Hematopoietic multipotent progenitor cell treated with erythropoietin and hydrocortisone succinate and interleukin-3 and kit ligand, for 15 days (in vitro differentiated cells): ENCODE measurements at regions not wholly inside any gene's neighbourhood (a gene's known extent, or its start where the extent isn't known, plus 50 kb on each side); places are given as distances from the start of the nearest gene placed in this dataset.
"Not testable (repeated sequence)": the region's sequence is repeated elsewhere in the genome, so short reads cannot be mapped to it uniquely, and the experiment has no call there.

Experiments used
- DNase-seq: peaks from one replicate; pipeline ENCODE4 v3.0.0-alpha.2; 2015; ENCODE audit warnings: low spot score

DNA sequence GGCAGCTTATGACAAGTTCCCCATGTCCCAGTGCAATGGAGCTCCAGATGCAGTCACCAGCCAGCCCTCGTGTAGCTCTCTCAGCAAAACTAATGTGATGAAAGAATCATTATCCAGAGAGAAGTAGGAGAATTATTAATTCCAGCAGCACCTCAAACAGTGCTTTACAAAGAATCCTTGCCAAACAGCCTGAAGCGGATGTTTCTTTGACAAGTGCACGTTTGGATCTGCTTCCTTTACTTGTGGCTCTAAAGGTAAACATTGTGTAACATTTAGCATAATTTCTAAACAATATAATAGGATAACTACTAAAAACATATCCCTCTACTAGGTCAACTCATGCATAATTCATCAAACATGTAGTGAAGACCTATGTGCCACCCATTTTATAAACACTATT lies 197.0 kb downstream of the FAM181B start:
- no peak for DNase-seq

DNA sequence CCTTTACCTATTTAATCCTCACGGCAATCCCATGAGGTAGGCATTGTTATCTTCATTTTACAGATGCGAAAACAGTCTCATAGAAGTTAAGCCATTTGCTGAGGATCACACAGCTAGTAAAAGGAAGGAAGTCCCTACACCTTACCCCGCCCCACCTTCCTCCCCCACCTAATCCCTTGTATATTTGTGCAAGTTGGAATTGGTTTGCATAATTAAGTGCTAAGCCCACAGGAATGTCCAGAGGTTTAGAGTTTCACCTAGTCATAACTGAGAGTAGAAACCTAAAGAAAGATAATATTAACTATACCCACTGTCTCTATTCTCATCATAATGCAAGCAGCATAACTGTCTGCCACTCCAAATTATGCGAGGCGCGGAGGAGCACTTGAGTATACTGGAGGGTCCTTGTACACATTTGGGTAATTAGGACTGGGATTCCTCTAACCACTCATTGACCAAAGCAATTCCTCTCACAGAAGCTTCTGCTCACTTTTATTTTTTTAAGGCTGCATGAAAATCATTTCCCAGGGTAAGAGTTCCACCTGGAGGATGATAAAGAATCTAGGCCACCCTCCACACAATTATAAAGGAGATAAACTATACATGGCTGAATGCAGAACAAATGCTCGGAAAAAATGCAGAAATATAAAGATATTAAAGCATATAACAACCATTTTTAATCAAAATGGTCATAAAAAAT lies 199.9 kb downstream of the FAM181B start:
- no peak for DNase-seq

DNA sequence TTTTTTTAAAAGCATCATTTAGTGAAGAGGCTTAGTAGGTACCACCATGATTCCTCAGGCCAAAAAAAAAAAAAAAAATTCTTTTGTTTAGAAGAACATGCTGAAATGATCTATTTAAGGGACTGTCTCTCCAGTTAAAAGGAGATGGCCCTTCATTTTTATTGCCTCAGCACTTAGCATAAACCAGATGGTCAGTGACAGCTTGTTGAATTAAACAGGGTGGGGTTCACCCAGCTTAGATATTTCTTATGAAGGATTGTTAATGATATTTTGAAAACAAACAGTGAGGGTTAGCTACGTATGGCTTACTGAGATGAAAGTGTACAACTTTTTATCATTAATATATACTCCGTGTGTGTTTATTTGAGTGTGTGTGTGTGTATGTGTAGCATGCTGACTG lies 203.7 kb downstream of the FAM181B start:
- DNase-seq: no peak

DNA sequence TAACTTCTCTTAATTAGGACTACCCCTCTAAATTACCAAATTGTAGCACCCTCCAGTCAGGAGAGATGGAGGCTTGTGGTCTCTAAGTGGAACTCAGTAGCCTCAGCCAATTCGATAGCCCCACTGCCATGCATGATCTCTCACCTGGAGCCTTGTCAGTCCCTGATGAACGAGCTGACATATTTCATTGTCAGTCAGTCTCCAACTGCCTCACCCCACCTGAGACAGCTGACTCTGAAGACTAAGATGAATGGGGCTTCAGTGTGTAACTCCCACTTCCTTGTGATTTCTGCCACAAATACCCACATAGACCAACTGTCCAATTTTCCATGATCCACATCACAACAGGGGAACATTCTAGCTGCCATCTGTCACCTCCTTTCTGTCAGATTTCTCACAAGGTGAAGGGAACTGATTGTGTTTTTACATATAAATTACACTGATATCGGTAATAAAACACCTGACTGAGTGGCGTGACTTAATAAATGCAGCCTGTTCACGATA lies 206.5 kb downstream of the FAM181B start:
- no peak for DNase-seq

DNA sequence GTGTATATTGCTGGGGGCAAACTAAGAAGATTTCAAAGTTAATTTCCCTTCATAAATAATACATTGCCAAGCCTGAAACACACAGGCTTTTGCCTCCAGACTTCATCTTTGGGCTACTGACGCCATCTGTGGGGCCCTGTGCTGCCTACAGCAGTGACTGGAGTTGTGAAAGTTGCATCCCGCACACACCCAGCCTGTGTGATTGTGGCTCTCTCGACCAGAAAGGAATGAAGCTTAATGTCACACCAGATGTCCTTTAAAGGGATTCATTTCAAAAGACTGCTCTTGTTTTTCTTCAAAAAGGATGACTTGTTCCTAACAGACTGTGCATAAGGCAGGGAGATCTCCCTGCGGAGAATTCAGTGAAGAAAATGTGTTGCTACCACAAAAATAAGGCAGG lies 210.5 kb downstream of the FAM181B start:
- no peak for DNase-seq

DNA sequence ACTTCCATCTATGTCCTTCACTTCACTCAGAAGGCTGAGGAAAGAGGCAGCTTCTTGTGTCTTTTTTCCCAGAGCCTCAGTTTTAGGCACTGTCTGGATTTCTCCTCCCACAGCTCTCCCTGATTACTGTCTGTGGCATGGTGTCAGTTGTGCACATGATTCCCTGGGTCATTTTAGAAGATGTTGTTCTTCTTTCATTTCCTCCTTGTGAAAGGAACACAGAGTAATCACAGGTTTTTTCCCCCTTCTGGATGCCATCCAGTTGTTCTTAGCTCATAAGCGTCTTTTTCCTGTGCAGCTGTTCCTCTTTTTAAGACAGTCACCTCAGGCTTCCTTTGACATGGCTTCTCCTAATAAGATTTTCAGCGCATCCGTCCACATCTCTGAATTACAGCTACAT lies 212.2 kb downstream of the FAM181B start:
- no peak for DNase-seq

DNA sequence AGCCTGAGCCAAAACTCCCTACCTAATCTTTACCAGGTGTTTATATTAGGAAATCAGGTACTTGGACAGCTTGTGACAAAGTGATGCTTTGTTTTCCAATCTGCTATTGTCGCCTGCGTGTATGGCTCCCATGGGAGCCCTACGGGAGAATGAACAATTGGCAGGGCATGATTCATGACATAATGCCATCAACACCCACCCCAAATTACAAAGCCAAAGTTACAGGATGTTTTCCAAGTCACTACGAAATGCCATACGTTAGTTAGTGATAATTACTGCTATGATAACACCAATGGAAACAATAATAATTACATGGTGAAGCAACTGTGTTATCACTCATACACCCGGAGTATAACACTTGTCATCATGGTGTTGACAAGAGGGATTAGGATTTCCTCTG lies 226.4 kb downstream of the FAM181B start:
- DNase-seq: no peak

DNA sequence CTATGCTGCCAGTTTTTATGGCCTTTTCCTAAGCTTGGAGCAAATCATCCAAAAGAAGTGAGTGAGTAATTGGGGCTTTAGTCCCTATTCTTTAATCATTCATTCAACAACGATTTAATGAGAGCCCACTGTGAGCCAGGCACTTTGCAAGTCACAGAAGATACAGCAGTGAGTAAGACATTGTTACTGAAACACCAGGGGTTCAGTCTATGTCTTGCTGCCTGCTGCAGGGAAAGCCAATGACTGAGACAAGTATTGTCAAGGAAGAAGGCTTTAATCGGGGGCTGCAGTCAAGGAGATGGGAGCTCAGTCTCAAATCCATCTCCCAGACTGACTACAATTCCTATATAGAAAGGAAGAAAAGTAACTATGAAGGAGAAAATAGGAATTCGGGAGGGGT lies 228.3 kb downstream of the FAM181B start:
- no peak for DNase-seq

DNA sequence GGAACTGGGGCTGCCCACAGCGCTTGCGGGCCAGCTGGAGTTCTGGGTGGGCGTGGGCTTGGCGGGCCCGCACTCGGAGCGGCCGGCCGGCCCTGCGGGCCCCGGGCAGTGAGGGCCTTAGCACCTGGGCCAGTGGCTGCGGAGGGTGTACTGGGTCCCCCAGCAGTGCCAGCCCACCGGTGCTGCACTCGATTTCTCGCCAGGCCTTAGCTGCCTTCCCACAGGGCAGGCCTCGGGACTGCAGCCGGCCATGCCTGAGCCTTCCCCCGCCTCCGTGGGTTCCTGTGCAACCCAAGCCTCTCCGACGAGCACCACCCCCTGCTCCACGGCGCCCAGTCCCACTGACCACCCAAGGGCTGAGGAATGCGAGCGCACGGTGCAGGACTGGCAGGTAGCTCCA lies 232.5 kb downstream of the FAM181B start:
- not testable (repeated sequence) for DNase-seq

DNA sequence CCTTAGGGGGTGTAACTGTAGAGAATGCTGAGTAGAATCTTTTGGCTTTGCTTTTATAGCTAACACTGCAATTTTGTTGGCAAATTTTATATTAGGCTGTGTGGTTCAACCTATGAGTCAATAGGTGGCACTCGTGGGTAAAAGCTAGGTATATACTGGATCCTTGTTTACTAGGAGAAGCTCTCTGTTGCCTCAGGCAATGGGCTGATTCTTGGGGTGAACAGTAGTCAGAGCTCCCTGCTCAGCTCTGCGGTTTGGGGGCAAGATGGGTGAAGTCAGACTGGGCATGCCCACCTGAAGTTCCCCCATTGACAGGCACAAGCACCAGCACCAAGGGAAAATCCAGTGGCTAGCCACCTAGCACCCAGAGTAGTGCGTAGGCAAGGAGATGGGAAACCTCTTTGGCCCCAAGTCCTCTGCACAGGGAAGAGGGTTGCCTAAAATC lies 238.7 kb downstream of the FAM181B start:
- no peak for DNase-seq

DNA sequence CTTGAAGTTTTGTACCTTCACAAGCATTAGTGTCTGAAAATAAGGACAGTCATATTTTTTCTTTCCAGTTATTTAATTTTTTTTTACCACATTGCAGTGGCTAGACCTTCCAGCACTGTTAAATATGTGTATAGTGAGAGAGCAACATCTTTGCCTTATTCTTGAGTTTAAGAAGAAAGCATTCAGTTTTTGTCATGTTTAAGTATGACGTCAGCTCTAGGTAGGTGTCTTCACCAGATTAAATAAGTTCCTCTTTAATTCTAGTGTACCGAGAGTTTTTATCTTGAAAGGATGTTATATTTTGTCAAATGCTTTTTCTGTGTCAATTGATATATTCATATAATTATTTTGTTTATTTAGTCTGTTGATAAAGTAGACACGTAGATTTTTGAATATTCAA lies 258.8 kb downstream of the FAM181B start:
- no peak for DNase-seq

DNA sequence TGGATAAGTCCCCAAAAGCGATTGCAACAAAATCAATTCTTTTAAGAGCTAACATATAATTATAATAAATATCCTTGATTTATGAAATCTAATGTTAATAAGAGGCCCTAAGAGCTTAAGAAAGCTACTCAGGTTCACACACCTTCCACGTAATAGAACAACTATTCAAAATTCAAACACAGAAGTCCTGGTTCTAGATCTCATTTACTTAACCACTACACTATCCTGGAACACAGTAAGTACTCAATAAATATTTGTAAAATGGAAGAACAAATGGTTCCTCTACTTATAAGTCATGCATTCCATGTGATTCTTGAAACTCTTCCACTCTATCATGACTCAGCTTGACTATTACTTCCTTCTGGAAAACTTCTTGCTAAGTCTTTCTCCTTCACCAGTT lies 268.2 kb downstream of the FAM181B start:
- no peak for DNase-seq

DNA sequence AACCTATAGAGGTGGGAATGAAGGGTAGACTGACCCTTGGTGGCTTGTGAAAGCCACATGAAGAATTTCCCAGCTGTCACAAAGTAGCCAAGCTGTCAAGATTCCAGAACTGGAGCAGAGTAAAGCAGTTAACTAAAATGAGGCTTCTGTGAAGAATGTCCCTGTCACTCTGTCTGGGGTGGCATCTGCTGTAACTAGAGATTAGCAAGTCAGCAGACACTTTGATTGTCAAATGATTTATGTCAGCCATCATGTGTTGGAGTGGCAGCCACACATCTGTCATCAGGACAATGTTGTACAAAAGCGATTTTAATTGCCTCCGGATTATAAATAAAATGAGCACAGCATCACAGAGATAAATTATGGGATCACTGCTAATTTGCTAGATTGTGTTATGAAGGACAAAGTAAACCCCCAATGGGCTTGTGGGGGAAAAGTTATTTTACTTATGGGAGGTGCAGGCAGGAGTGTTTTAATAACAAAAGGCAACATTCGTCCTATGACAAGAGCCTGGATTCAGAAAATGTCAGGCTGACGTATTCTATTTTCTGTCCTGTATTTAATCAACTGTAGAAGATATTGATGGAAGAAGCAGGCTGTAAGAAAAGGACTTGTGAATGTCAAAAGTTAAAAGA lies 270.9 kb downstream of the FAM181B start:
- DNase-seq: no peak

DNA sequence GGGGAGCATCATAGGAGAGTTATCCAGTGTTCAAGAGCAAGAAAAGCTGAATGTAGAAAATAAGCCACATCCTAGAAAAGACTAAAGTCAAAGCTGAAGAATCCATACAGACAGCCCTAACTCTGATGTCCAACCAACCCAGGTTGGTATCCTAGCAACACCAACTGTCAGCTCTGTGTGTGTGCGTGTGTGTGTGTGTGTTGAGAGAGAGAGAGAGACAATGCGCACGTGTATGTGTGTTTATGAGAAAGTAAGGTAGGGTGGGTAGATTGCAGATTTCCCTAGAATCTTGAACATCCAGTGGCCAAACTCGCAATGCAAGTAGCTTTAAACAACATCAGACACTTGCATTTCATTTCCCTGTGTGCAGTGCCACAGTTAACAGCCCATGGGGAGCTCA lies 274.9 kb downstream of the FAM181B start:
- no peak for DNase-seq

DNA sequence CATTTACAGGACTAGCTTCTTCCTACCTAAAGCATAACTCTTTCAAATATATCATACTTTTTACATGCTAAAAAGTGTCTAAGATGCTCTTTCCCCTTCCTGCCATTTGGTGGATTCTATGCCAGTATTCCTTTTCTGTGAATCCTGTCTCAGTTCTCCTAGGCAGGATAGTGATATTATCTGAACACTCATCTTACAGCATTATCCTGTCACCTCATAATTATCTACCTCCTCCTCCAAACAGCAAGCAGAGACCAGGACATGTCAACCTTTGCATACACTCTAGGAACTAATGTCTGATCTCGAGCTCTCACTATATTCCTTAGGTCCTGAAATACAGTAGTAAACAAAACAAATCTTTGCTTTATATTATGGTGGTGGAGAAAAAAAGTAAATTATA lies 275.5 kb downstream of the FAM181B start:
- DNase-seq: no peak

DNA sequence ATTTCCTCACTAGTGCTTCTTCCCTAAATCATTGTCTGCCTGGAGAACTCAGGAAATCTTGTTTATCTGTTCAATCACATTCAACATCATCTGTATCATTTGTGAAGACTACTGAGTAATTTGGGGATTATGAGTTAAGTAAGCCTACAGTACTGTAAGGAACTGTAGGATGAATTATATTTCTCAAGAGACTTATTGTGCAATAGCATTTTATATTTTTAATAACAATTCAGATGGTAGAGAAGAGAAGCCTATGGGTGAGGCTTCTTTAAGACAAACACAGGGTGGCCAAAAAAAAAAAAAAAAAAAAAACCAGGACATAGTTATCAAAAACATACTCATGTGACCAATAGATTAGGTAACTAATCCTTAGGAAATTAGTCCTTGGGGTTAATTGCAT lies 282.7 kb downstream of the FAM181B start:
- no peak for DNase-seq

DNA sequence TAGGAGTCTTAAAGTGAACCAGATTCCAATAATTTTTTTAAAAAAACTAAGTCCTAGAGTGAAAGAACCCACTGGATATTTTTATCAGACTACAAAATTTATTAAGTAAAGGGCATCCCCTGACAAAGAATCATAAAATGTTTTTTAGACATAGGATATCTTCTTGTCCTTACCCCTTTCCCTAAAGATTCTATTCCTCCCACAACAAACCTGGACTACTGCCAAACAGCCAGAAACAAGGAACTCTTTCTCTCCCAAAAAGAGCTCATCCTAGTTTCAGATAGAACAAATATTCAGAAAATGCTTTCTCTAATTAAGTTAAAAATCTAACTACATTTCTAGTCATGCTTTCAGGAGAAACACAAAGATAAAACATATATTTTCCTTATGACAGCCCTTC lies 327.1 kb downstream of the FAM181B start:
- no peak for DNase-seq

DNA sequence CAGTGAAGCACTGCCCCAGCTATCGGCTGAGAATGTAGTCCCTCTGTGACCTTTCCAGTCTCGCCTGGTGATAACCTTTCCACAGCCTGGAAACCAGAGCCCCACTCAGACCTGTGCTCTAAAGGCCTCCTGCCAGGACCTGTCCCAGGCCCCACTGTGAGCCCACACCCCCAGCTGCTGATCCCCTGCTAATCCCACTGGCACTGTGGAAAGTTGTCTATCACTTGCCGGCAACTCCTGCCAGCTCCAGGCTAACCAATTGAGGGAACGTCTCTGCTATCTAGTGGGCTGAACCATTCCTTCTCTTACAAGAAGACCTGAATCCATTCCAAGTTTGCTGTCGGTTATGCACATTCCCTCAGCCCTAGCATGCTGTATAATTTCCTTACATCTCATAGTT lies 328.2 kb downstream of the FAM181B start:
- DNase-seq: no peak

DNA sequence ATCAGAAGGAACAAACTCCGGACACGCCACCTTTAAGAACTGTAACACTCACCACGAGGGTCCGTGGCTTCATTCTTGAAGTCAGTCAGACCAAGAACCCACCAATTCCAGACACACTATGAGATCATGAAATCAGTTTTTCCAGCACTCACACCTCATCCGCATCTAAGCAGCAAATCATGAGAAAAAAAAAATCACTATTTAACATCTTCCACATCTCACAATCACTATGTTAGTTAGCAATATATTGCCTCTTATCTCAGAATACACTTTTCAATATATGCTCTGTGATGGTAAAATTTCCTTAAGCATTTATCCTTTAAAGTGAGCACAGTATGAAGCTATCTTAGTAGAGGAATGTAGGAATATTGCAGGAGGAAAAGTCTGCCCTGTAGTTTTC lies 328.7 kb downstream of the FAM181B start:
- DNase-seq: no peak

DNA sequence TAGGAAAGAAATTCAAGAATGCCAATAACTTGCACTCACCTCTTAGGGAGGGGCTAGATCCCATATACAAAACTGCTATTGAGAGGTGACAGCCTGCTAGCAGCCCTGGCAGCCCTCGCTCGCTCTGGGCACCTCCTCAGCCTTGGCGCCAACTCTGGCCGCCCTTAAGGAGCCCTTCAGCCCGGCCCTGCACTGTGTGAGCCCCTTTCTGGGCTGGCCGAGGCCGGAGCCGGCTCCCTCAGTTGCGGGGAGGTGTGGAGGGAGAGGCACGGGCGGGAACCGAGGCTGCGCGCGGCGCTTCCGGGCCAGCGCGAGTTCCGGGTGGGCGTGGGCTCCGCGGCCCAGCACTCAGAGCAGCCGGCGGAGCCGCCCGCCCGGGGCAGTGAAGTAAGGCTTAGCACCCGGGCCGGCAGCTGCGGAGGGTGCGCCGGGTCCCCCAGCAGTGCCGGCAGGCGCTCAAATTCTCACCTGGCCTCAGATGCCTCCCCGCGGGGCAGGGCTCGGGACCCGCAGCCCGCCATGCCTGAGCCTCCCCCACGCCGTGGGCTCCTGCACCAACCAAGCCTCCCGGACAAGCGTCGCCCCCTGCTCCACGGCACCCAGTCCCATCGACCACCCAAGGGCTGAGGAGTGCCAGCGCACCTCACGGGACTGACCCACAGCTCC lies 329.9 kb downstream of the FAM181B start:
- DNase-seq: no peak

DNA sequence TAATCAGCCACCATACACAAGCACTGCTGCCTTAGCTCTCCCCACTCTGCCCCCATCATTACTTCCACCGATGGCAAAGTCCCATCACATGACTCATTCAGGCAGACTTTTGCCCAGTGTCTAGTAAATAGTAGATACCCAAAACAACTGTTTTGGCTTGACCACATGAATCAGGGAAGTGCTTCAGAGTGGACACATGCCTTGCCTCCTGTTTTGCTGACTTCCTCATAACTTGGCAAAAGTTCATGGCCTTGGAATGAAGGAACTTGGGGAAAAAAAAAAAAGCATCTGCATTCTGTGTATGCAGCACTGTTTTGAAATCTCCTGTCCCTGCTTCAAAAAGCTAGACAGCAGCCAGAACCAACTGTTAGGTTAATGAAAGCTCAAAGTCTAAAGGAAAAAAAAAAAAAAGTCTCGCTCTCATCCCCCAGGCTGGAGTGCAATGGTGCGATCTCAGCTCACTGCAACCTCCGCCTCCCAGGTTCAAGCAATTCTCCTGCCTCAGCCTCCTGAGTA lies 335.3 kb downstream of the FAM181B start:
- DNase-seq: no peak

DNA sequence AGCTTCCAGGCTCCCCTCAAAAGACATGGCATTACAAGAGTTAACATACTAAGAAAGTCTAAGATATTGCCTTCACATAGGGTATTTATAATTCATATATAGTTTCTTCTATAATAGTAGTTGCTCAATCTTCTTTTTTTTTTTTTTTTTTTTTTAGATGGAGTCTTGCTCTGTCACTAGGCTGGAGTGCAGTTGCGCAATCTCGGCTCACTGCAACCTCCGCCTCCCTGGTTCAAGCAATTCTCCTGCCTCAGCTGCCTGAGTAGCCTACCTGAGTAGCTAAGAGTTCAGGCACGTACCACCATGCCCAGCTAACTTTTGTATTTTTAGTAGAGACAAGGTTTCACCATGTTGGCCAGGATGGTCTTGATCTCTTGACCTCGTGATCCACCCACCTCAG lies 337.0 kb downstream of the FAM181B start:
- not testable (repeated sequence) for DNase-seq

DNA sequence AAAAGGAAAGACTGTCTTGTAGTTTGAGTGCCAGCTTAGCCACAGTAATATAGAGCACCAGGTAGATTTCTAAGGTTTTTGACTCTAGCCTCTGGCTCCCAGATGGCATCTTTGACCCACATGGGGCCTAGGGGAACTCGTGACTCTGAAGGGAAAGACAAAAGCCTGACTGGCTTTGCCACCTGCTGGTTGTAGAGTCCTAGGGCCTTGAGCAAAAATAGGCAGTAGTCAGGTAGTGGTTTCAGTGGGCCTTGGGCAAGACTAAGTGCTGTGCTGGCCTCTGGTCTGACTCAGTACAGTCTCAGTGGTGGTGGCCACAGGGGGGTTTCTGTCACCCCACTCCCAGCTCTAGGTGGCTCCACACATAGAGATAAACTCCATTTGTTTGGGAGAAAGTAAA lies 349.4 kb downstream of the FAM181B start:
- no peak for DNase-seq
